Breast epithelium (tissue), 4 donors: ENCODE measurements at regions not wholly inside any gene's neighbourhood (a gene's known extent, or its start where the extent isn't known, plus 50 kb on each side); places are given as distances from the start of the nearest gene placed in this dataset.

Experiments
- DNase-seq, 2 donors: peaks; one replicate each; pipeline ENCODE4 v3.0.0-alpha.2; 2019; ENCODE audit warnings: low spot score in 2 of 2
- H3K27ac ChIP-seq, 2 donors: fragments of 200-600 bp; sonication (generic) in 1 of 2; one replicate each; pipeline ENCODE4 v1.5.1; 2016 to 2019; ENCODE audit warnings: mild to moderate bottlenecking in 1 of 2
- H3K27me3 ChIP-seq, 2 donors: fragments of 200-600 bp; sonication (generic) in 1 of 2; one replicate each; pipeline versions ENCODE4 v1.5.1 to v1.6.0; 2017 to 2019; ENCODE audit warnings: control low read depth in 1 of 2, mild to moderate bottlenecking in 1 of 2
- H3K36me3 ChIP-seq: fragments of 200-600 bp; one replicate; pipeline ENCODE4 v1.5.1; 2019
- H3K4me1 ChIP-seq, 2 donors: fragments of 200-600 bp; sonication (generic); one replicate each; pipeline ENCODE4 v1.5.1; 2016 to 2019; ENCODE audit warnings: control low read depth in 1 of 2
- H3K4me3 ChIP-seq, 3 donors: fragments of 200-600 bp; sonication (generic); 1 replicate in 2 of 3; 2 replicates in 1 of 3; pipeline ENCODE4 v1.5.1; 2016 to 2019; ENCODE audit warnings: mild to moderate bottlenecking in 3 of 3, moderate library complexity in 2 of 3
- H3K9me3 ChIP-seq, 2 donors: fragments of 200-600 bp; sonication (generic) in 1 of 2; one replicate each; pipeline ENCODE4 v1.5.1; 2016 to 2019; ENCODE audit warnings: control low read depth in 1 of 2
- CTCF ChIP-seq, 3 donors: fragments of 450-650 bp; IDR thresholded peaks; one replicate each; pipeline ENCODE4 v1.5.1; 2016 to 2017; ENCODE audit warnings: antibody characterized with exemption in 3 of 3, mild to moderate bottlenecking in 3 of 3, moderate library complexity in 3 of 3
- POLR2A ChIP-seq: fragments of 450-650 bp; IDR thresholded peaks from one replicate; pipeline ENCODE4 v1.6.1; 2016; ENCODE audit warnings: antibody characterized with exemption, mild to moderate bottlenecking, moderate library complexity
- POLR2AphosphoS5 ChIP-seq, 3 donors: sonication (generic); formaldehyde crosslinking; IDR thresholded peaks; one replicate each; pipeline ENCODE4 v1.6.1; 2017; ENCODE audit warnings: antibody characterized with exemption in 3 of 3
- intact Hi-C: fragments of 100-400 bp; cut with DNase I; formaldehyde crosslinking; loops from one replicate; pipeline ENCODE4 v1.15.1; 2023; ENCODE audit warnings: low total_unique reads

GRCh38 chr4:41374490-41374889 lies 117.8 kb downstream of the UCHL1 start:
- peaks cover 0 to 2% of the 10 kb centered on the region in 2 donors for H3K4me1 ChIP-seq
- no peaks in the 10 kb centered on the region for H3K36me3 ChIP-seq
- no peaks in the 10 kb centered on the region for H3K27me3 ChIP-seq
- intact Hi-C loops, result loop anchor here (5.0 kb wide), 1 partner anchor 1282 kb away; no protein-coding TSS in a partner anchor
- TF ChIP-seq CTCF (IDR thresholded peaks at IDR 0.05) (no peak), POLR2A (no peak), POLR2AphosphoS5 (IDR thresholded peaks at IDR 0.05) (no peak)
- H3K4me3 ChIP-seq, result no peak overlapping the region
- H3K9me3 ChIP-seq, result peaks cover 4 to 10% of the 10 kb centered on the region in 2 donors
- no peak overlapping the region for H3K27ac ChIP-seq
- DNase-seq, result no peak

- Histone ChIP-seq H3K27me3 (no peaks in the 10 kb centered on the region), H3K36me3 (no peaks in the 10 kb centered on the region), H3K9me3 (peaks cover 4 to 11% of the 10 kb centered on the region in 2 donors), H3K27ac (no peak overlapping the region), H3K4me3 (no peak overlapping the region), H3K4me1 (peaks cover 0 to 1% of the 10 kb centered on the region in 2 donors)
- DNase-seq, result no peak
- intact Hi-C loops, result no loop called here
- TF ChIP-seq CTCF (IDR thresholded peaks at IDR 0.05), result no peak
- no peak for TF ChIP-seq POLR2A
- no peak for TF ChIP-seq POLR2AphosphoS5 (IDR thresholded peaks at IDR 0.05)
Observed at GRCh38 chr4:41375561-41375960, 118.8 kb downstream of the UCHL1 start.

GRCh38 chr4:41377196-41377595 lies 120.5 kb downstream of the UCHL1 start:
- H3K27me3 ChIP-seq, result no peaks in the 10 kb centered on the region
- no peak overlapping the region for H3K27ac ChIP-seq
- no peak overlapping the region for H3K4me3 ChIP-seq
- H3K4me1 ChIP-seq, result no peaks in the 10 kb centered on the region
- no peaks in the 10 kb centered on the region for H3K36me3 ChIP-seq
- intact Hi-C loops, result no loop called here
- peaks cover 4 to 11% of the 10 kb centered on the region in 2 donors for H3K9me3 ChIP-seq
- TF ChIP-seq CTCF (IDR thresholded peaks at IDR 0.05), result no peak
- no peak for TF ChIP-seq POLR2AphosphoS5 (IDR thresholded peaks at IDR 0.05)
- TF ChIP-seq POLR2A, result no peak
- no peak for DNase-seq

GRCh38 chr4:41379230-41379629 lies 122.5 kb downstream of the UCHL1 start:
- H3K27ac ChIP-seq, result no peak overlapping the region
- no peaks in the 10 kb centered on the region for H3K36me3 ChIP-seq
- no peaks in the 10 kb centered on the region for H3K27me3 ChIP-seq
- no peaks in the 10 kb centered on the region for H3K4me1 ChIP-seq
- no peak for DNase-seq
- intact Hi-C loops, result no loop called here
- peaks cover 4 to 11% of the 10 kb centered on the region in 2 donors for H3K9me3 ChIP-seq
- H3K4me3 ChIP-seq, result no peak overlapping the region
- TF ChIP-seq POLR2A (no peak), POLR2AphosphoS5 (IDR thresholded peaks at IDR 0.05) (no peak), CTCF (IDR thresholded peaks at IDR 0.05) (no peak)

GRCh38 chr4:41380511-41381157 lies 123.9 kb downstream of the UCHL1 start:
- intact Hi-C loops, result no loop called here
- Histone ChIP-seq H3K4me1 (no peaks in the 10 kb centered on the region), H3K36me3 (no peaks in the 10 kb centered on the region), H3K9me3 (peaks cover 4 to 11% of the 10 kb centered on the region in 2 donors), H3K27ac (no peak overlapping the region), H3K4me3 (no peak overlapping the region), H3K27me3 (no peaks in the 10 kb centered on the region)
- TF ChIP-seq POLR2A (no peak), CTCF (IDR thresholded peaks at IDR 0.05) (no peak), POLR2AphosphoS5 (IDR thresholded peaks at IDR 0.05) (no peak)
- DNase-seq, result no peak
